A549 (cell line): ENCODE measurements at regions not wholly inside any gene's neighbourhood (a gene's known extent, or its start where the extent isn't known, plus 50 kb on each side); places are given as distances from the start of the nearest gene placed in this dataset.

Source experiments
- ATAC-seq, 2 experiments: fragments of 200-7000 bp in 1 of 2; fragments of >200 bp in 1 of 2; cut with Nextera tagmentation in 1 of 2; cut with Tn5 transposase in 1 of 2; 3 replicates each; pipeline versions ENCODE4 v1.8.0 to v1.9.1; 2018 to 2020; ENCODE audit warnings: mild to moderate bottlenecking in 1 of 2, moderate library complexity in 1 of 2
- CTCF ChIA-PET: fragments of 300-600 bp; sonication (Branson Sonifier 250); formaldehyde crosslinking; extraction: SDS; loops from one replicate; lab custom pipeline; 2021; ENCODE audit warnings: antibody characterized with exemption, inconsistent platforms; lab: Yijun Ruan, JAX
- POLR2A ChIA-PET: fragments of 350-600 bp; formaldehyde crosslinking; extraction: SDS; loops from one replicate; lab custom pipeline; 2021; ENCODE audit warnings: antibody characterized with exemption, inconsistent platforms; lab: Yijun Ruan, JAX
- DNase-seq, 2 experiments: peaks; one replicate each; pipeline versions ENCODE4 v3.0.0 to v3.0.0-alpha.2; 2011 to 2016; ENCODE audit warnings: low read depth in 1 of 2, low spot score in 1 of 2
- FAIRE-seq: peaks from 2 replicates; lab custom pipeline; 2011; peaks lifted over from hg19 to GRCh38; lab: Jason Lieb, UNC
- H3K27ac ChIP-seq, 2 experiments: fragments of >200 bp; sonication (Bioruptor Twin); formaldehyde crosslinking; 3 replicates each; pipeline ENCODE4 v1.5.1; 2016 to 2017
- H3K4me1 ChIP-seq: fragments of >200 bp; sonication (Bioruptor Twin); formaldehyde crosslinking; 3 replicates; pipeline ENCODE4 v1.6.1; 2016
- H3K4me2 ChIP-seq: fragments of >200 bp; sonication (Bioruptor Twin); formaldehyde crosslinking; 3 replicates; pipeline ENCODE4 v1.6.1; 2016
- H3K4me3 ChIP-seq: fragments of >200 bp; sonication (Bioruptor Twin); formaldehyde crosslinking; 3 replicates; pipeline ENCODE4 v1.5.1; 2016
- H3K9me3 ChIP-seq: fragments of >200 bp; sonication (Bioruptor Twin); formaldehyde crosslinking; 3 replicates; pipeline ENCODE4 v1.6.1; 2016
- ATOH8 ChIP-seq: fragments of 250-450 bp; sonication (Bioruptor Pico); IDR thresholded peaks from 2 replicates; pipeline ENCODE4 v1.5.0; 2020; ENCODE audit warnings: low read depth, mild to moderate bottlenecking, moderate library complexity
- CBX8 ChIP-seq: fragments of 200-600 bp; sonication (generic); IDR thresholded peaks from 2 replicates; pipeline ENCODE4 v1.6.1; 2016
- ESRRA ChIP-seq: fragments of 150-350 bp; IDR thresholded peaks from 2 replicates; pipeline ENCODE4 v1.6.1; 2014; ENCODE audit warnings: mild to moderate bottlenecking, low read length, borderline replicate concordance
- FOSB ChIP-seq: fragments of 250-450 bp; sonication (Bioruptor Pico); IDR thresholded peaks from 2 replicates; pipeline ENCODE4 v1.5.0; 2020; ENCODE audit warnings: mild to moderate bottlenecking, moderate library complexity
- GATA3 ChIP-seq: IDR thresholded peaks from 2 replicates; pipeline ENCODE4 v1.6.1; 2012; ENCODE audit warnings: borderline replicate concordance
- HEYL ChIP-seq: fragments of 250-450 bp; sonication (Bioruptor Pico); IDR thresholded peaks from 2 replicates; pipeline ENCODE4 v1.8.0; 2021; ENCODE audit warnings: mild to moderate bottlenecking, moderate library complexity
- JUN ChIP-seq, 2 experiments: fragments of >200 bp; sonication (Bioruptor Twin); formaldehyde crosslinking; IDR thresholded peaks; 2 replicates in 1 of 2; 3 replicates in 1 of 2; pipeline ENCODE4 v1.6.1; 2016 to 2017
- KDM1A ChIP-seq: fragments of 200-600 bp; sonication (generic); IDR thresholded peaks from 2 replicates; pipeline ENCODE4 v1.6.1; 2016; ENCODE audit warnings: low read depth, mild to moderate bottlenecking
- KDM5A ChIP-seq: fragments of 200-600 bp; sonication (generic); IDR thresholded peaks from 2 replicates; pipeline ENCODE4 v1.6.1; 2016; ENCODE audit warnings: antibody characterized with exemption, mild to moderate bottlenecking
- MAFK ChIP-seq: fragments of 450-650 bp; IDR thresholded peaks from 2 replicates; pipeline ENCODE4 v1.6.1; 2014; ENCODE audit not compliant: partially characterized antibody
- MAZ ChIP-seq: fragments of 150-350 bp; IDR thresholded peaks from 2 replicates; pipeline ENCODE4 v1.6.1; 2014; ENCODE audit warnings: antibody characterized with exemption, low read depth, low read length, borderline replicate concordance
- NFE2L2 ChIP-seq: fragments of 150-350 bp; conservative IDR thresholded peaks from 2 replicates; pipeline ENCODE4 v1.6.1; 2014; ENCODE audit warnings: low read length
- NPAS2 ChIP-seq: fragments of 250-450 bp; sonication (Bioruptor Pico); IDR thresholded peaks from 2 replicates; pipeline ENCODE4 v1.8.0; 2022; ENCODE audit warnings: mild to moderate bottlenecking, moderate library complexity, borderline replicate concordance
- PHF8 ChIP-seq: fragments of 200-600 bp; sonication (generic); IDR thresholded peaks from 2 replicates; pipeline ENCODE4 v1.6.1; 2016; ENCODE audit warnings: low read depth, mild to moderate bottlenecking, antibody characterized with exemption, moderate library complexity, borderline replicate concordance
- RCOR1 ChIP-seq: fragments of 150-350 bp; IDR thresholded peaks from 2 replicates; pipeline ENCODE4 v1.6.1; 2014; ENCODE audit warnings: antibody characterized with exemption, low read length, low read depth
- SREBF2 ChIP-seq: fragments of 450-650 bp; IDR thresholded peaks from 2 replicates; pipeline ENCODE4 v1.6.1; 2014; ENCODE audit warnings: mild to moderate bottlenecking, moderate library complexity
- TFCP2L1 ChIP-seq: fragments of 250-450 bp; sonication (Bioruptor Pico); IDR thresholded peaks from 2 replicates; pipeline ENCODE4 v1.5.0; 2021; ENCODE audit warnings: mild to moderate bottlenecking
- ZFP36 ChIP-seq: fragments of 450-650 bp; IDR thresholded peaks from 2 replicates; pipeline ENCODE4 v1.6.1; 2014; ENCODE audit warnings: borderline replicate concordance; ENCODE audit not compliant: partially characterized antibody
- ZSCAN20 ChIP-seq: fragments of 250-450 bp; sonication (Bioruptor Pico); IDR thresholded peaks from 2 replicates; pipeline ENCODE4 v1.8.0; 2022; ENCODE audit warnings: mild to moderate bottlenecking, moderate library complexity
- WGBS: methylation state at CpG from one replicate; pipeline ENCODE4 v1.1.6; 2017; ENCODE audit errors: missing lambda C conversion rate; 5-methylcytosine and 5-hydroxymethylcytosine counted together
- TF ChIP-seq, protein P1 (sequence below): IDR thresholded peaks from 2 replicates; pipeline ENCODE4 v1.6.1; 2012
- TF ChIP-seq, protein P2 (sequence below): IDR thresholded peaks from 2 replicates; pipeline ENCODE4 v1.6.1; 2012
- TF ChIP-seq, protein P3 (sequence below): IDR thresholded peaks from 2 replicates; pipeline ENCODE4 v1.6.1; 2012; ENCODE audit warnings: low read depth, borderline replicate concordance
- TF ChIP-seq, protein P4 (sequence below): fragments of 250-450 bp; sonication (Bioruptor Pico); IDR thresholded peaks from 2 replicates; pipeline ENCODE4 v1.5.0; 2021; ENCODE audit warnings: mild to moderate bottlenecking, moderate library complexity, borderline replicate concordance

DNA sequence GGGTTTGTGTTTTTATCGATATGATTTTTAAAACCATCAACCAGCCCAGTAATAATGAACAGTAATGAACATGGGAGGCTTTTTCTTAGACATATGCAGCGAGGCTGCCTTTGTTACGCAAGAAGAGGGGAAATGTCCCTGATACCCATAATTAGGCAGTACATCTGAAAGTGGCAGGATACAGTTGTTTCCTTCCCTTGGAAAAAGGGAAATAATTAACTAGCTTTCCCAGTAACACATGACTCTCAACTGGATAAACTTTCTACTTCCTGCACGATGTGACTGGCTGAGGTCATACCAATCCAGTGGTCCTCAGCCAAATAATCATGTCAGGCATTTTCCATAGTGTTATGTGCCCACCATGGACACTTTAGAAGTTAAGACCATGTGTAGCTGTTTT lies 431.6 kb upstream of the C9orf72 start:
- no peak overlapping the region for H3K4me2 ChIP-seq
- no peak overlapping the region for H3K4me3 ChIP-seq
- no peak overlapping the region for H3K27ac ChIP-seq
- ATAC-seq = no peak
- POLR2A ChIA-PET = no interaction called here
- FAIRE-seq = no peak
- H3K4me1 ChIP-seq = no peaks in the 10 kb centered on the region
- no peaks in the 10 kb centered on the region for H3K9me3 ChIP-seq
- 34% methylated on average over 4 of the region's 4 CpGs for WGBS
- CTCF ChIA-PET = no interaction called here
- TF ChIP-seq SREBF2 (no peak), TFCP2L1 (CRISPR knock-in tag) (no peak), CBX8 (no peak), MAZ (no peak), NPAS2 (no peak), KDM1A (no peak)
- TF ChIP-seq, protein P1, sequence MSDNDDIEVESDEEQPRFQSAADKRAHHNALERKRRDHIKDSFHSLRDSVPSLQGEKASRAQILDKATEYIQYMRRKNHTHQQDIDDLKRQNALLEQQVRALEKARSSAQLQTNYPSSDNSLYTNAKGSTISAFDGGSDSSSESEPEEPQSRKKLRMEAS = no peak
- TF ChIP-seq, all 56 proteins: peak for 0
- no peak for DNase-seq

DNA sequence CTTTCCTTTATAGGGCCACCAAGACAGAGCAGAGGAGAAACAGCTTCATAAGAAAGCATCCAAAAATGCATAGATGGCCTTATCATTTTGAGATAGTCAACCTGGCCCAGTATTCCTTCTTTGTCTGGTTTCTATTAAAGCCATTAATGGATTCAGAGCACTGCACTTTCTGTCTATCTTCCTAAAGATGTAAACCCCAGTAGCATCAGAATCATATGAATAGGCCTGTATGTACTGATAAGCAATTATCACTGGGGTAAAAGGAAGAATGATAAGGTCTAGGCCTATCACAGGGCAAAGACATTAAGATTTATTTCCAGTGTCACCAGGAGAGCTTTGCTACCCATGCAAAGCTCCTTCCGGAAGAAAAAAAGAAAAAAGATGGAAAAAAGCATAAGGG lies 432.5 kb upstream of the C9orf72 start:
- WGBS = 34% methylated on average over 1 of the region's 1 CpG
- ChIA-PET POLR2A (no interaction called here), CTCF (no interaction called here)
- TF ChIP-seq MAFK (no peak), GATA3 (no peak), SREBF2 (no peak), TFCP2L1 (CRISPR knock-in tag) (no peak), ATOH8 (CRISPR knock-in tag) (no peak)
- no peak for DNase-seq
- Histone ChIP-seq H3K4me3 (no peak overlapping the region), H3K9me3 (no peaks in the 10 kb centered on the region), H3K27ac (no peak overlapping the region), H3K4me2 (no peak overlapping the region), H3K4me1 (no peaks in the 10 kb centered on the region)
- ATAC-seq = no peak
- FAIRE-seq = no peak

DNA sequence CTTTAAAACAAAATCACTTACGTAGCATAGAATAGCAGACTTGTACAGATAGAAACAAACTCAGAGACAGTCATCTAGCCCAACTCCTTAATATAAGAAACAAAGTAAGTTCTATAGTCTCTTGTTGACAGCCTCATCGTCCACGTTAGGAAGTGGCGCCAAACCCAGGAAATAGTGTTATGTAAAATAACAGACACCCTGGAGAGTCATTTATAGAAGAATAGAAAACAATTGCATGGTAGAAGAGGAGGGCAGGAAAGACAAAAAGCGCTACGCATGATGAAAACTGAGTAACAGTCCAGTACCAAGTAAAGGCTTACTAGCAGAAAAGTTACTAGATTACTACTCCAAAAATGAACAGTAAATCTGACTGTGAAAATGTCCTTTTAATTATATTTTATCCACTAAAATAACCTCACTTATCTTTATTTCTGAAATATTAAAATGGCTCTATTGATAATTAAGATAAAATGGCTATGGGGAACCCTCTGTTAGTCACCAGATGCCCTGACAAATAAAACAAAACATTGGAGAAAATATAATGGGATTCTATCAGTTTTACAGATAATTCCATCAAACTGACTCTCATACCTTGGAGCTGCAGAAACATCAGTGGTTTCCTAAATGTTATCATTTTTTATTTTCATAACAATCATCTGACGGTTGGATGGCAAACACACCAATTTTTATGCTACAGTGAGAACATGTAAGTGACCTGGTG lies 434.0 kb upstream of the C9orf72 start:
- Histone ChIP-seq H3K27ac (no peak overlapping the region), H3K9me3 (no peaks in the 10 kb centered on the region), H3K4me3 (no peak overlapping the region)
- FAIRE-seq = no peak
- WGBS = 13% methylated on average over 7 of the region's 7 CpGs
- ChIA-PET CTCF (no interaction called here), POLR2A (no interaction called here)
- ATAC-seq = no peak
- TF ChIP-seq, protein P2, sequence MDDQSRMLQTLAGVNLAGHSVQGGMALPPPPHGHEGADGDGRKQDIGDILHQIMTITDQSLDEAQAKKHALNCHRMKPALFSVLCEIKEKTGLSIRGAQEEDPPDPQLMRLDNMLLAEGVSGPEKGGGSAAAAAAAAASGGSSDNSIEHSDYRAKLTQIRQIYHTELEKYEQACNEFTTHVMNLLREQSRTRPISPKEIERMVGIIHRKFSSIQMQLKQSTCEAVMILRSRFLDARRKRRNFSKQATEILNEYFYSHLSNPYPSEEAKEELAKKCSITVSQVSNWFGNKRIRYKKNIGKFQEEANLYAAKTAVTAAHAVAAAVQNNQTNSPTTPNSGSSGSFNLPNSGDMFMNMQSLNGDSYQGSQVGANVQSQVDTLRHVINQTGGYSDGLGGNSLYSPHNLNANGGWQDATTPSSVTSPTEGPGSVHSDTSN = no peak
- TF ChIP-seq, protein P3, sequence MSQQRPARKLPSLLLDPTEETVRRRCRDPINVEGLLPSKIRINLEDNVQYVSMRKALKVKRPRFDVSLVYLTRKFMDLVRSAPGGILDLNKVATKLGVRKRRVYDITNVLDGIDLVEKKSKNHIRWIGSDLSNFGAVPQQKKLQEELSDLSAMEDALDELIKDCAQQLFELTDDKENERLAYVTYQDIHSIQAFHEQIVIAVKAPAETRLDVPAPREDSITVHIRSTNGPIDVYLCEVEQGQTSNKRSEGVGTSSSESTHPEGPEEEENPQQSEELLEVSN = no peak
- TF ChIP-seq FOSB (no peak), GATA3 (no peak), KDM5A (no peak), PHF8 (no peak), HEYL (CRISPR knock-in tag) (no peak), ESRRA (no peak), JUN (IDR thresholded peaks at IDR 0.05) (no peak), ZSCAN20 (CRISPR knock-in tag) (no peak), RCOR1 (no peak), ZFP36 (no peak), NFE2L2 (no peak)
- TF ChIP-seq, protein P4, sequence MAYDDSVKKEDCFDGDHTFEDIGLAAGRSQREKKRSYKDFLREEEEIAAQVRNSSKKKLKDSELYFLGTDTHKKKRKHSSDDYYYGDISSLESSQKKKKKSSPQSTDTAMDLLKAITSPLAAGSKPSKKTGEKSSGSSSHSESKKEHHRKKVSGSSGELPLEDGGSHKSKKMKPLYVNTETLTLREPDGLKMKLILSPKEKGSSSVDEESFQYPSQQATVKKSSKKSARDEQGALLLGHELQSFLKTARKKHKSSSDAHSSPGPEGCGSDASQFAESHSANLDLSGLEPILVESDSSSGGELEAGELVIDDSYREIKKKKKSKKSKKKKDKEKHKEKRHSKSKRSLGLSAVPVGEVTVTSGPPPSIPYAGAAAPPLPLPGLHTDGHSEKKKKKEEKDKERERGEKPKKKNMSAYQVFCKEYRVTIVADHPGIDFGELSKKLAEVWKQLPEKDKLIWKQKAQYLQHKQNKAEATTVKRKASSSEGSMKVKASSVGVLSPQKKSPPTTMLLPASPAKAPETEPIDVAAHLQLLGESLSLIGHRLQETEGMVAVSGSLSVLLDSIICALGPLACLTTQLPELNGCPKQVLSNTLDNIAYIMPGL (CRISPR knock-in tag) = no peak
- TF ChIP-seq, all 56 proteins: peak for 0
- DNase-seq = no peak
- no peak overlapping the region for H3K4me2 ChIP-seq
- no peaks in the 10 kb centered on the region for H3K4me1 ChIP-seq
